ENCODE measurements at regions not wholly inside any gene's neighbourhood (a gene's known extent, or its start where the extent isn't known, plus 50 kb on each side); places are given as distances from the start of the nearest gene placed in this dataset.

GRCh38 chr7:88358526-88358838 lies 51.8 kb upstream of the STEAP4 start:
- intact Hi-C loops (cut with micrococcal nuclease; ENCODE audit: unreplicated experiment), result loop anchor here (1.0 kb wide), 1 partner anchor 115 kb away; no protein-coding TSS in a partner anchor
- TF ChIP-seq CTCF (conservative IDR thresholded peaks at IDR 0.05; ENCODE audit: low read length) (0 out of 2 replicates have a peak, but pooled peaks have one; percentile 23), EZH2phosphoT487 (IDR thresholded peaks at IDR 0.05; ENCODE audit: borderline replicate concordance, low read depth, low read length) (no peak)
- H3K79me2 ChIP-seq (ENCODE audit: insufficient read depth, low read depth, low read length), result no peaks in the 10 kb centered on the region
- DNase-seq (ENCODE audit: low spot score), result no peak
- no peaks in the 10 kb centered on the region for H3K9me3 ChIP-seq (ENCODE audit: low read length)
- POLR2A ChIA-PET, result no interaction called here
- no peak overlapping the region for H3K4me2 ChIP-seq (ENCODE audit: low read length)
- H2AFZ ChIP-seq (ENCODE audit: low read length), result no peak overlapping the region
- CTCF ChIA-PET (ENCODE audit: unreplicated experiment), result interaction anchor here (1.4 kb wide), 1 partner anchor 115 kb away, joined by 5 read pairs; no protein-coding TSS in a partner anchor
- H3K36me3 ChIP-seq (ENCODE audit: insufficient read depth, low read length), result no peaks in the 10 kb centered on the region
- no peak overlapping the region for H3K27ac ChIP-seq (ENCODE audit: low read depth, low read length, poor library complexity, severe bottlenecking)
- H3K9me2 ChIP-seq (ENCODE audit: insufficient read depth, low read length), result no peaks in the 10 kb centered on the region
- H4K20me1 ChIP-seq (ENCODE audit: insufficient read depth, low read length), result no peaks in the 10 kb centered on the region
- H3K4me1 ChIP-seq (ENCODE audit: insufficient read depth, low read length, poor library complexity, severe bottlenecking), result no peaks in the 10 kb centered on the region
- no peak overlapping the region for H3K4me3 ChIP-seq (ENCODE audit: low read depth, low read length, poor library complexity, severe bottlenecking)
- no TSS peak for BruUV-seq (replicated peaks)

GRCh38 chr7:88357781-88358525 lies 51.3 kb upstream of the STEAP4 start:
- TF ChIP-seq EZH2phosphoT487 (IDR thresholded peaks at IDR 0.05; ENCODE audit: borderline replicate concordance, low read depth, low read length) (no peak), CTCF (conservative IDR thresholded peaks at IDR 0.05; ENCODE audit: low read length) (peak; percentile 66)
- ChIA-PET CTCF (ENCODE audit: unreplicated experiment) (interaction anchor here (1.4 kb wide), 1 partner anchor 115 kb away, joined by 5 read pairs; no protein-coding TSS in a partner anchor), POLR2A (no interaction called here)
- Histone ChIP-seq H3K27ac (ENCODE audit: low read depth, low read length, poor library complexity, severe bottlenecking) (no peak overlapping the region), H4K20me1 (ENCODE audit: insufficient read depth, low read length) (no peaks in the 10 kb centered on the region), H3K4me3 (ENCODE audit: low read depth, low read length, poor library complexity, severe bottlenecking) (no peak overlapping the region), H3K79me2 (ENCODE audit: insufficient read depth, low read depth, low read length) (no peaks in the 10 kb centered on the region), H3K36me3 (ENCODE audit: insufficient read depth, low read length) (no peaks in the 10 kb centered on the region), H3K4me1 (ENCODE audit: insufficient read depth, low read length, poor library complexity, severe bottlenecking) (no peaks in the 10 kb centered on the region), H3K9me2 (ENCODE audit: insufficient read depth, low read length) (no peaks in the 10 kb centered on the region), H2AFZ (ENCODE audit: low read length) (no peak overlapping the region), H3K4me2 (ENCODE audit: low read length) (no peak overlapping the region), H3K9me3 (ENCODE audit: low read length) (no peaks in the 10 kb centered on the region)
- no TSS peak for BruUV-seq (replicated peaks)
- DNase-seq (ENCODE audit: low spot score), result peak; percentile 1
- intact Hi-C loops (cut with micrococcal nuclease; ENCODE audit: unreplicated experiment), result loop anchor here (1.0 kb wide), 1 partner anchor 115 kb away; no protein-coding TSS in a partner anchor

- no TSS peak for BruUV-seq (replicated peaks)
- Histone ChIP-seq H3K27ac (ENCODE audit: low read depth, low read length, poor library complexity, severe bottlenecking) (no peak overlapping the region), H3K4me3 (ENCODE audit: low read depth, low read length, poor library complexity, severe bottlenecking) (no peak overlapping the region), H3K4me1 (ENCODE audit: insufficient read depth, low read length, poor library complexity, severe bottlenecking) (no peaks in the 10 kb centered on the region), H3K4me2 (ENCODE audit: low read length) (no peak overlapping the region), H3K79me2 (ENCODE audit: insufficient read depth, low read depth, low read length) (no peaks in the 10 kb centered on the region), H3K9me2 (ENCODE audit: insufficient read depth, low read length) (no peaks in the 10 kb centered on the region), H3K9me3 (ENCODE audit: low read length) (no peaks in the 10 kb centered on the region), H2AFZ (ENCODE audit: low read length) (no peak overlapping the region), H4K20me1 (ENCODE audit: insufficient read depth, low read length) (no peaks in the 10 kb centered on the region), H3K36me3 (ENCODE audit: insufficient read depth, low read length) (no peaks in the 10 kb centered on the region)
- ChIA-PET CTCF (ENCODE audit: unreplicated experiment) (interaction anchor here (1.4 kb wide), 1 partner anchor 114 kb away, joined by 5 read pairs; no protein-coding TSS in a partner anchor), POLR2A (no interaction called here)
- TF ChIP-seq EZH2phosphoT487 (IDR thresholded peaks at IDR 0.05; ENCODE audit: borderline replicate concordance, low read depth, low read length) (no peak), CTCF (conservative IDR thresholded peaks at IDR 0.05; ENCODE audit: low read length) (no peak)
- DNase-seq (ENCODE audit: low spot score), result no peak
- intact Hi-C loops (cut with micrococcal nuclease; ENCODE audit: unreplicated experiment), result no loop called here
Observed at GRCh38 chr7:88357294-88357693, 50.6 kb upstream of the STEAP4 start.

All from OCI-LY7 (cell line).